Endothelial cell of umbilical vein (primary cell): ENCODE measurements at regions not wholly inside any gene's neighbourhood (a gene's known extent, or its start where the extent isn't known, plus 50 kb on each side); places are given as distances from the start of the nearest gene placed in this dataset.

ENCODE experiments used
- BruUV-seq: library from RNA; stranded (reverse); fragments of 400-500 nt; replicated peaks from 2 replicates; lab custom pipeline; 2021; lab: Mats Ljungman, UMichigan
- CTCF ChIA-PET: fragments of 300-600, 350-600 bp; sonication (Branson Sonifier 250); formaldehyde crosslinking; loops from one replicate; lab custom pipeline; 2021; ENCODE audit warnings: antibody characterized with exemption, inconsistent platforms; lab: Charles Lee
- POLR2A ChIA-PET: fragments of 300-600, 350-600 bp; sonication (Branson Sonifier 250); formaldehyde crosslinking; loops from one replicate; lab custom pipeline; 2021; ENCODE audit warnings: antibody characterized with exemption, inconsistent platforms; lab: Charles Lee
- DNase-seq: peaks from one replicate; pipeline ENCODE4 v3.0.0-alpha.2; 2011; ENCODE audit warnings: low read depth, low spot score
- FAIRE-seq: peaks from 2 replicates; lab custom pipeline; 2011; peaks lifted over from hg19 to GRCh38; lab: Jason Lieb, UNC
- H2AFZ ChIP-seq: 2 replicates; pipeline ENCODE4 v1.6.0; 2012; ENCODE audit warnings: low read depth, low read length, control low read depth, inconsistent platforms
- H3K27ac ChIP-seq: 2 replicates; pipeline ENCODE4 v1.5.1; 2011; ENCODE audit warnings: low read depth, mild to moderate bottlenecking, control low read depth, low read length, moderate library complexity; ENCODE audit not compliant: insufficient read depth
- H3K27me3 ChIP-seq, 2 experiments: 2 replicates each; pipeline versions ENCODE4 v1.6.0 to v1.6.1; 2011; ENCODE audit warnings: low read length in 2 of 2, mixed read lengths in 1 of 2; ENCODE audit not compliant: control insufficient read depth in 2 of 2, insufficient read depth in 2 of 2
- H3K36me3 ChIP-seq, 2 experiments: 2 replicates in 1 of 2; 3 replicates in 1 of 2; pipeline ENCODE4 v1.5.1; 2011; ENCODE audit warnings: low read length in 2 of 2, mild to moderate bottlenecking in 1 of 2, moderate library complexity in 1 of 2; ENCODE audit not compliant: control insufficient read depth in 2 of 2, insufficient read depth in 2 of 2; ENCODE audit errors: extremely low read depth in 1 of 2
- H3K4me1 ChIP-seq: 3 replicates; pipeline ENCODE4 v1.5.1; 2011; ENCODE audit warnings: mild to moderate bottlenecking, low read length; ENCODE audit not compliant: control insufficient read depth, insufficient read depth; ENCODE audit errors: extremely low read depth
- H3K4me2 ChIP-seq: 2 replicates; pipeline ENCODE4 v1.6.1; 2011; ENCODE audit warnings: low read length, control low read depth, mixed read lengths; ENCODE audit not compliant: insufficient read depth
- H3K4me3 ChIP-seq, 3 experiments: fragments of 200-600 bp in 1 of 3; sonication (generic), shearing (Covaris generic) in 1 of 3; replicated peaks in 1 of 3; 2 replicates each; pipeline ENCODE4 v1.5.1; 2011 to 2016; ENCODE audit warnings: control low read depth in 3 of 3, low read length in 3 of 3, mild to moderate bottlenecking in 2 of 3, inconsistent platforms in 1 of 3, low read depth in 1 of 3, moderate library complexity in 1 of 3; ENCODE audit not compliant: insufficient read depth in 1 of 3
- H3K79me2 ChIP-seq: 2 replicates; pipeline ENCODE4 v1.6.0; 2012; ENCODE audit warnings: low read length, inconsistent platforms; ENCODE audit not compliant: control insufficient read depth, insufficient read depth
- H3K9ac ChIP-seq: replicated peaks from 2 replicates; pipeline ENCODE3; 2011; ENCODE audit warnings: low read length, control low read depth; ENCODE audit not compliant: insufficient read depth; ENCODE audit errors: extremely low read depth
- H3K9me1 ChIP-seq: replicated peaks from 3 replicates; pipeline ENCODE4 v1.6.0; 2011; ENCODE audit warnings: mild to moderate bottlenecking, low read length; ENCODE audit not compliant: control insufficient read depth, insufficient read depth; ENCODE audit errors: extremely low read depth
- H3K9me3 ChIP-seq: replicated peaks from 2 replicates; pipeline ENCODE4 v1.5.1; 2012; ENCODE audit warnings: low read length, inconsistent platforms; ENCODE audit not compliant: control insufficient read depth, insufficient read depth
- H4K20me1 ChIP-seq: replicated peaks from 2 replicates; pipeline ENCODE3; 2011; ENCODE audit warnings: mild to moderate bottlenecking, low read length; ENCODE audit not compliant: control insufficient read depth, insufficient read depth; ENCODE audit errors: extremely low read depth
- CTCF ChIP-seq, 2 donors: IDR thresholded peaks; 1 replicate in 1 of 2; 2 replicates in 1 of 2; pipeline ENCODE4 v1.5.1; 2011; ENCODE audit warnings: low read length in 2 of 2, mild to moderate bottlenecking in 2 of 2, moderate library complexity in 2 of 2, control low read depth in 1 of 2, inconsistent platforms in 1 of 2, low read depth in 1 of 2; ENCODE audit not compliant: insufficient read depth in 1 of 2; ENCODE audit errors: extremely low read depth in 1 of 2
- EZH2 ChIP-seq: IDR thresholded peaks from 2 replicates; pipeline ENCODE4 v1.6.1; 2012; ENCODE audit warnings: borderline replicate concordance, low read depth, mild to moderate bottlenecking, moderate library complexity, low read length, inconsistent platforms; ENCODE audit not compliant: severe bottlenecking
- FOS ChIP-seq: IDR thresholded peaks from 2 replicates; pipeline ENCODE4 v1.6.1; 2011; ENCODE audit warnings: mild to moderate bottlenecking, low read length, moderate library complexity, borderline replicate concordance; ENCODE audit not compliant: insufficient read depth
- GATA2 ChIP-seq: IDR thresholded peaks from 2 replicates; pipeline ENCODE4 v1.7.0; 2011; ENCODE audit warnings: low read depth, mild to moderate bottlenecking, moderate library complexity, mixed read lengths, low read length; ENCODE audit not compliant: insufficient read length, insufficient read depth
- JUN ChIP-seq: IDR thresholded peaks from 2 replicates; pipeline ENCODE4 v1.6.1; 2011; ENCODE audit warnings: borderline replicate concordance, low read depth; ENCODE audit not compliant: insufficient read length, insufficient read depth
- MAX ChIP-seq: IDR thresholded peaks from 2 replicates; pipeline ENCODE4 v1.6.1; 2011; ENCODE audit not compliant: insufficient read depth, insufficient read length
- MYC ChIP-seq: IDR thresholded peaks from one replicate; pipeline ENCODE4 v1.6.1; 2011; ENCODE audit warnings: mild to moderate bottlenecking, low read depth, low read length
- POLR2A ChIP-seq: IDR thresholded peaks from 2 replicates; pipeline ENCODE4 v1.6.1; 2012; ENCODE audit warnings: low read depth, mild to moderate bottlenecking, control low read depth, low read length
- POLR2AphosphoS5 ChIP-seq: IDR thresholded peaks from 2 replicates; pipeline ENCODE4 v1.6.1; 2012; ENCODE audit warnings: low read depth, mild to moderate bottlenecking, control low read depth, low read length, moderate library complexity; ENCODE audit not compliant: insufficient read depth
- dilution Hi-C: fragments of 300-500 bp; cut with MboI; formaldehyde crosslinking; loops from one replicate; pipeline ENCODE4 v1.15.0; 2019; ENCODE audit warnings: low sequenced_read_pairs; ENCODE audit not compliant: extremely low pct_ligation_motif_present
- intact Hi-C: fragments of 100-400 bp; cut with micrococcal nuclease; formaldehyde crosslinking; loops from one replicate; pipeline ENCODE4 v1.10.0; 2022

GRCh38 chr15:62532367-62532766, 367.3 kb upstream of the C2CD4B start:
- DNase-seq: no peak
- no peaks in the 10 kb centered on the region for H3K36me3 ChIP-seq
- no peak overlapping the region for H3K4me3 ChIP-seq
- H2AFZ ChIP-seq: no peak overlapping the region
- H3K9ac ChIP-seq: no peak overlapping the region
- POLR2A ChIA-PET: no interaction called here
- FAIRE-seq: no peak
- no peak for TF ChIP-seq FOS
- no peak for TF ChIP-seq MAX
- no peak for TF ChIP-seq POLR2AphosphoS5
- TF ChIP-seq JUN: no peak
- no peak for TF ChIP-seq EZH2
- TF ChIP-seq GATA2: no peak
- TF ChIP-seq MYC: no peak
- no peak for TF ChIP-seq POLR2A
- no peak for TF ChIP-seq CTCF (IDR thresholded peaks at IDR 0.05; ENCODE audit: extremely low read depth in 1 of 2, insufficient read depth in 1 of 2, low read depth in 1 of 2, low read length in 2 of 2)
- no TSS peak for BruUV-seq
- H3K4me1 ChIP-seq: no peaks in the 10 kb centered on the region
- no peak overlapping the region for H3K4me2 ChIP-seq
- H3K79me2 ChIP-seq: no peaks in the 10 kb centered on the region
- CTCF ChIA-PET: no interaction called here
- H3K27ac ChIP-seq: no peak overlapping the region
- no peaks in the 10 kb centered on the region for H3K9me1 ChIP-seq
- no peaks in the 10 kb centered on the region for H4K20me1 ChIP-seq
- dilution Hi-C loops: no loop called here
- intact Hi-C loops: no loop called here
- H3K27me3 ChIP-seq: no peaks in the 10 kb centered on the region
- no peaks in the 10 kb centered on the region for H3K9me3 ChIP-seq
